ENCODE measurements at regions not wholly inside any gene's neighbourhood (a gene's known extent, or its start where the extent isn't known, plus 50 kb on each side); places are given as distances from the start of the nearest gene placed in this dataset.

DNA sequence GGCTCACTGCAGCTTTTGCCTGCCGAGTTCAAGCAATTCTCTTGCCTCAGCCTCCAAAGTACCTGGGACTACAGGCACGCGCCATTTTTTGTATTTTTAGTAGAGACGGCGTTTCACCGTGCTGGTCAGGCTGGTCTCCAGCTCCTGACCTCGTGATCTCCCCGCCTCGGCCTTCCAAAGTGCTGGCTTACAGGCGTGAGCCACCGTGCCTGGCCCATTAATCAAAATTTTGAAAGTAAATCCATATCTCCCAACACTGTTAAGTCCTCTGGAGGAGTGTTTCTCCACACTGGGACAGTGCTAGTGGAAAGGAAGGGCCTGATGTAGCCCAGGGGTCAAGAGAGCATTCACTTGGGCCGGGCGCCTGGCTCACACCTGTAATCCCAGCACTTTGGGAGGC lies 644.6 kb downstream of the SH2D4B start:
- Histone ChIP-seq H3K9me3 (ENCODE audit: insufficient read depth in 2 of 2, low read depth in 1 of 2, low read length in 1 of 2) (no peaks in the 10 kb centered on the region), H3K27ac (ENCODE audit: low read depth, low read length) (no peak overlapping the region), H2AK5ac (ENCODE audit: low read depth, low read length) (no peak overlapping the region), H2BK5ac (ENCODE audit: low read depth, low read length) (no peak overlapping the region), H3K14ac (ENCODE audit: insufficient read length) (no peak overlapping the region), H2AFZ (ENCODE audit: low read length) (no peak overlapping the region), H3K23ac (ENCODE audit: insufficient read length) (no peak overlapping the region), H3K4ac (replicated peaks; ENCODE audit: insufficient read length, low read depth, low read length) (no peak overlapping the region), H3K4me2 (ENCODE audit: insufficient read depth in 1 of 2, low read depth in 2 of 2, low read length in 2 of 2) (no peak overlapping the region), H4K8ac (ENCODE audit: extremely low read depth, insufficient read depth, low read length) (no peak overlapping the region), H3K56ac (replicated peaks; ENCODE audit: insufficient read length, low read depth, low read length) (no peak overlapping the region), H3K23me2 (ENCODE audit: low read depth, low read length) (no peaks in the 10 kb centered on the region), H3K79me2 (ENCODE audit: control insufficient read depth in 1 of 2, insufficient read depth in 2 of 2, low read length in 2 of 2) (no peaks in the 10 kb centered on the region), H3K4me3 (ENCODE audit: extremely low read depth in 1 of 4, insufficient read depth in 2 of 4, low read depth in 3 of 4, low read length in 4 of 4) (no peak overlapping the region), H3K36me3 (ENCODE audit: control insufficient read depth in 2 of 4, insufficient read depth in 4 of 4, low read length in 3 of 4) (no peaks in the 10 kb centered on the region; a peak in 1 of 8 replicates), H2BK20ac (ENCODE audit: low read length) (no peak overlapping the region), H3K79me1 (ENCODE audit: low read depth, low read length) (no peaks in the 10 kb centered on the region), H2BK120ac (replicated peaks; ENCODE audit: low read depth, low read length) (no peak overlapping the region), H4K5ac (ENCODE audit: insufficient read length, low read depth, low read length) (no peak overlapping the region), H3K27me3 (replicated peaks in 1 of 4; ENCODE audit: control insufficient read depth in 3 of 4, extremely low read depth in 1 of 4, insufficient read depth in 3 of 4, low read length in 3 of 4) (no peaks in the 10 kb centered on the region), H3K18ac (ENCODE audit: extremely low read depth, low read length) (no peak overlapping the region), H2BK12ac (ENCODE audit: low read depth, low read length) (no peak overlapping the region), H2BK15ac (ENCODE audit: low read length) (no peak overlapping the region), H4K91ac (replicated peaks; ENCODE audit: insufficient read length, low read length) (no peak overlapping the region), H4K20me1 (replicated peaks in 1 of 2; ENCODE audit: control insufficient read depth in 1 of 2, insufficient read depth in 2 of 2, low read length in 2 of 2) (no peaks in the 10 kb centered on the region), H3K9ac (replicated peaks in 1 of 4; ENCODE audit: extremely low read depth in 1 of 4, low read depth in 3 of 4, low read length in 3 of 4) (no peak overlapping the region), H3K4me1 (replicated peaks in 1 of 4; ENCODE audit: control insufficient read depth in 3 of 4, insufficient read depth in 4 of 4, low read length in 3 of 4) (no peaks in the 10 kb centered on the region)
- POLR2A ChIA-PET (ENCODE audit: partially characterized antibody): no interaction called here
- no peak for FAIRE-seq
- no peak for DNase-seq (ENCODE audit: low read depth in 1 of 2, low spot score in 2 of 2)
- CTCF ChIA-PET (ENCODE audit: partially characterized antibody): interaction anchor here (0.7 to 1.3 kb wide), 4 partner anchors 13 to 163 kb away, joined by 3 to 4 read pairs (median 3); no protein-coding TSS in a partner anchor
- no peak for TF ChIP-seq EGR1 (IDR thresholded peaks at IDR 0.05; ENCODE audit: borderline replicate concordance, low read depth, low read length)
- no peak for TF ChIP-seq TBP (IDR thresholded peaks at IDR 0.05; ENCODE audit: low read depth, low read length)
- no peak for TF ChIP-seq JUN (IDR thresholded peaks at IDR 0.05; ENCODE audit: low read depth, low read length)
- TF ChIP-seq, protein P1, sequence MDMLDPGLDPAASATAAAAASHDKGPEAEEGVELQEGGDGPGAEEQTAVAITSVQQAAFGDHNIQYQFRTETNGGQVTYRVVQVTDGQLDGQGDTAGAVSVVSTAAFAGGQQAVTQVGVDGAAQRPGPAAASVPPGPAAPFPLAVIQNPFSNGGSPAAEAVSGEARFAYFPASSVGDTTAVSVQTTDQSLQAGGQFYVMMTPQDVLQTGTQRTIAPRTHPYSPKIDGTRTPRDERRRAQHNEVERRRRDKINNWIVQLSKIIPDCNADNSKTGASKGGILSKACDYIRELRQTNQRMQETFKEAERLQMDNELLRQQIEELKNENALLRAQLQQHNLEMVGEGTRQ (IDR thresholded peaks at IDR 0.05; ENCODE audit: low read length): no peak
- TF ChIP-seq GABPA (IDR thresholded peaks at IDR 0.05; ENCODE audit: borderline replicate concordance, insufficient read depth, low read length): no peak
- no peak for TF ChIP-seq CREB1 (IDR thresholded peaks at IDR 0.05)
- no peak for TF ChIP-seq TEAD4 (IDR thresholded peaks at IDR 0.05; ENCODE audit: low read depth, low read length)
- 92% methylated on average over 13 of the region's 13 CpGs; no CpG with 5 or more reads in 1 of the 2 experiments for WGBS, 2 experiments (ENCODE audit: extremely low coverage in 1 of 2, insufficient coverage in 1 of 2, insufficient read length in 1 of 2, insufficient replicate concordance in 2 of 2, low coverage in 1 of 2, low lambda C conversion rate in 2 of 2, missing lambda C conversion rate in 1 of 2)
